Immature natural killer cell (primary cell): ENCODE measurements at regions not wholly inside any gene's neighbourhood (a gene's known extent, or its start where the extent isn't known, plus 50 kb on each side); places are given as distances from the start of the nearest gene placed in this dataset.
"Not testable (repeated sequence)": the region's sequence is repeated elsewhere in the genome, so short reads cannot be mapped to it uniquely, and the experiment has no call there.

Experiments
- DNase-seq, 3 donors: peaks; one replicate each; pipeline ENCODE4 v3.0.0; 2022; ENCODE audit warnings: mixed read lengths in 1 of 3
- H3K27ac Mint-ChIP-seq, 6 donors: one replicate each; pipeline ENCODE4 v1.8.0; 2020; ENCODE audit warnings: mixed read lengths in 6 of 6, mild to moderate bottlenecking in 5 of 6, inconsistent platforms in 4 of 6, moderate library complexity in 3 of 6
- H3K27me3 Mint-ChIP-seq, 3 donors: one replicate each; pipeline ENCODE4 v1.8.0; 2020 to 2021; ENCODE audit warnings: low read depth in 3 of 3, mild to moderate bottlenecking in 3 of 3, mixed read lengths in 3 of 3, moderate library complexity in 3 of 3, inconsistent platforms in 1 of 3
- H3K36me3 Mint-ChIP-seq, 3 donors: one replicate each; pipeline ENCODE4 v1.8.0; 2020; ENCODE audit warnings: mixed read lengths in 3 of 3, inconsistent platforms in 2 of 3, mild to moderate bottlenecking in 2 of 3
- H3K4me1 Mint-ChIP-seq, 2 donors: one replicate each; pipeline ENCODE4 v1.8.0; 2020; ENCODE audit warnings: inconsistent platforms in 2 of 2, mild to moderate bottlenecking in 2 of 2, mixed read lengths in 2 of 2, moderate library complexity in 1 of 2
- H3K4me3 Mint-ChIP-seq, 5 donors: one replicate each; pipeline ENCODE4 v1.8.0; 2020; ENCODE audit warnings: mild to moderate bottlenecking in 5 of 5, mixed read lengths in 5 of 5, inconsistent platforms in 3 of 5, moderate library complexity in 3 of 5
- H3K9me3 Mint-ChIP-seq, 6 donors: one replicate each; pipeline ENCODE4 v1.8.0; 2020; ENCODE audit warnings: mild to moderate bottlenecking in 6 of 6, mixed read lengths in 6 of 6, inconsistent platforms in 4 of 6, moderate library complexity in 3 of 6

GRCh38 chr4:138405466-138405891, 163.3 kb upstream of the SLC7A11 start:
- Mint-ChIP-seq H3K4me3 (no peak overlapping the region), H3K9me3 (peaks cover 0 to 8% (median 1%) of the 10 kb centered on the region in 6 donors), H3K27ac (no peak overlapping the region), H3K36me3 (no peaks in the 10 kb centered on the region), H3K27me3 (peaks cover 0 to 2% (median 0%) of the 10 kb centered on the region in 3 donors), H3K4me1 (no peaks in the 10 kb centered on the region)
- no peak for DNase-seq

DNA sequence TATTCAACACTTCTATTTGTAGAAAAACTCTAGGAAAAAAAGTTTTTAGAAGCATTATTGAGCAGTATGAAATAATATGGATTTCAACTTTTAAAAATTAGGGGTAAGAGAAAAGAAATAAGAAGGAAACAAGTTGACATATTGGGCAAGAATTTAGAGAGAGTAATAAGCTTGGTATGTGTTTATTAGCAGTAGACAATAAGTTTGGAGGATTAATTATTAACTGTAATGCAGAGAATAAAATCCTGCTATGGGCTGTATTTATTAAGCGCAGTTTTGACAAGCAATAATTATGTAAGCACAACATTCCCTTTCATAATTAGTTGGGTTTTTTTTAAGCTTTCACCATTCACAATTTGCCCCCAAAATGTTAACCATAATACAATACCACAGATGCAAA, 162.7 kb upstream of the SLC7A11 start:
- no peaks in the 10 kb centered on the region for H3K4me1 Mint-ChIP-seq
- H3K27ac Mint-ChIP-seq: no peak overlapping the region
- H3K27me3 Mint-ChIP-seq: no peaks in the 10 kb centered on the region
- no peaks in the 10 kb centered on the region for H3K36me3 Mint-ChIP-seq
- no peak for DNase-seq
- H3K9me3 Mint-ChIP-seq: peaks cover 0 to 10% (median 0%) of the 10 kb centered on the region in 6 donors
- H3K4me3 Mint-ChIP-seq: no peak overlapping the region

DNA sequence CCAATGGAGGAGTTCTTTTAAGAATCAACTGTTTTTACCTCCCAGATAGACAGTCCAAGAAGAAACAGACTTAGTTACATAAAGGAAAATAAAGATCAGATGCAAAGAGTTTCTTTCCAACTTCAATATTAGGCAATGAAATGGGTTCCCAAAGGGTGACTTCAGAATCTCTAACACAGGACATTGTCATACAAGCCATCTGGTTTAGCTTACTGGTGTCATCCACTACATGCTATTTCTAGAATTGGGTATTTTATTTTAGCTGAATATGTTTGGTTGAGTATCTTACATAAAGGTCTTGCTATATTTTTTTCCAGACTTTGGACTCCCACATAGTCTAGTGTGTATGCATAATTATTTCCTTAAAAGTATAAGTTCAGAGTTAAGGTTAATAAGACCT, 162.1 kb upstream of the SLC7A11 start:
- Mint-ChIP-seq H3K9me3 (peaks cover 0 to 11% (median 0%) of the 10 kb centered on the region in 6 donors), H3K27ac (no peak overlapping the region), H3K4me1 (no peaks in the 10 kb centered on the region), H3K36me3 (no peaks in the 10 kb centered on the region), H3K27me3 (no peaks in the 10 kb centered on the region), H3K4me3 (no peak overlapping the region)
- DNase-seq: no peak

DNA sequence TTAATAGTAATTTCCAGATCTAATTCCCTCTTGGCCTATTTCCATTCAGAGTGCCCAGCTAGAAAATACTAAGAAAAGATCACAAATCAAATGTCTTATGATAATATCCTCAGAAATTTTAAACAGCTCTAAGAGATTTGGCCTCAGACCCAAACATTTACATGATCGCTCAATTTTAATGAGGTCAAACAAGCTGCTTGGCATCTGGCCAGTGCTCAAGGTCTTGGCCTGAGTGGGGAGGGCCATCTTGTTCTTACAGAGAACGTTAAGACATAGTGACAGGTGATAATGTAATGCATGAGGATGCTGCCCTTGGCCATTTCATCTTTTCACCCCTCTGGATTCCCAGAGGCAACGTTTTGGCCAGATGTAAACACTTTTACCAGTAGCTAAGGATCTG, 159.2 kb upstream of the SLC7A11 start:
- no peaks in the 10 kb centered on the region for H3K4me1 Mint-ChIP-seq
- H3K4me3 Mint-ChIP-seq: no peak overlapping the region
- no peak for DNase-seq
- no peaks in the 10 kb centered on the region for H3K36me3 Mint-ChIP-seq
- H3K9me3 Mint-ChIP-seq: peaks cover 0 to 16% (median 1%) of the 10 kb centered on the region in 6 donors
- H3K27ac Mint-ChIP-seq: no peak overlapping the region
- H3K27me3 Mint-ChIP-seq: no peaks in the 10 kb centered on the region

DNA sequence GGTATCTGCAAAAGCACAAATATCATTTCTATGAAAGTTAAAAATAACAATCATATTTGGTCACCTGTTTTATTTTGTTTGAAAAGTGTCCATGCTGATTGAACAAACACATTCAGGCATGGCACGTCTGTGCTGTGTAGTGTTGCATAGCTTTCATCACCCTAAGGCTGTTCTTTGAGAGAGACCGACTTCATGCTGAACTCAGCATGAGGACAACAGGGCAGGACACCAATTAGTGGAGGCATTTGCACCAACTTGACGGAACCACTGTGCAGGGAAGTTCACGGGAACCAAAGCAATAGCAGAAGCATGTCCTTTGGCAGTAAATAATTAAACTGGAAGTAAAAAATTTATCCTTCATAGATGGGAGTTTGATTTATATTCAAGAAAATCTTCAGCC, 158.4 kb upstream of the SLC7A11 start:
- H3K27ac Mint-ChIP-seq: no peak overlapping the region
- no peak for DNase-seq
- peaks cover 0 to 16% (median 2%) of the 10 kb centered on the region in 6 donors for H3K9me3 Mint-ChIP-seq

GRCh38 chr4:138400066-138400465, 157.9 kb upstream of the SLC7A11 start:
- H3K4me1 Mint-ChIP-seq: no peaks in the 10 kb centered on the region
- H3K27me3 Mint-ChIP-seq: peaks cover 0 to 3% (median 2%) of the 10 kb centered on the region in 3 donors
- no peak for DNase-seq
- H3K9me3 Mint-ChIP-seq: peaks cover 0 to 21% (median 5%) of the 10 kb centered on the region in 6 donors
- no peak overlapping the region for H3K4me3 Mint-ChIP-seq
- H3K36me3 Mint-ChIP-seq: peaks cover 0 to 4% (median 0%) of the 10 kb centered on the region in 3 donors
- no peak overlapping the region for H3K27ac Mint-ChIP-seq

More for the DNA sequence above, 158.4 kb upstream of the SLC7A11 start:
- Mint-ChIP-seq H3K4me3 (no peak overlapping the region), H3K27me3 (peaks cover 0 to 1% (median 0%) of the 10 kb centered on the region in 3 donors), H3K36me3 (peaks cover 0 to 2% (median 0%) of the 10 kb centered on the region in 3 donors), H3K4me1 (no peaks in the 10 kb centered on the region)

DNA sequence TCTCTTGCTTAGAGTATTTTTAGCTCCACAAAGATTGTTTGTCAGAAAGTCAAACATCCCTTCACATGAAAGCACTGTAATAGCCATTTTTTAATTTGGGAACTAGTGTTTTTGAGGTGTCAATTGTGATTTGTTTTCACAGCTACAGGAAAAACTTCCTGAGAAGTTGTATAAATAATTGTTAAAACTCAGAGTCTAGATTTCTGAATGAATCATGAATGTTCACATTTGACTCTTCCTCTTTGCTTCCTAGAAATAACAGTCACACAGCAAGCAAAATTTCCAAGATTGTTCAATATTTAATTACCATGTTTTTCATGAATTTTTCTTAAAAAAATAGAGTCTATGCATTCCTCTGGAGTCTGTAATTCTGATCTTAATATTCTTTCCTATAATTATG, 156.9 kb upstream of the SLC7A11 start:
- Mint-ChIP-seq H3K27ac (no peak overlapping the region), H3K4me3 (no peak overlapping the region), H3K4me1 (no peaks in the 10 kb centered on the region), H3K27me3 (peaks cover 0 to 4% (median 2%) of the 10 kb centered on the region in 3 donors), H3K9me3 (peaks cover 0 to 23% (median 5%) of the 10 kb centered on the region in 6 donors), H3K36me3 (peaks cover 0 to 4% (median 0%) of the 10 kb centered on the region in 3 donors)
- no peak for DNase-seq

DNA sequence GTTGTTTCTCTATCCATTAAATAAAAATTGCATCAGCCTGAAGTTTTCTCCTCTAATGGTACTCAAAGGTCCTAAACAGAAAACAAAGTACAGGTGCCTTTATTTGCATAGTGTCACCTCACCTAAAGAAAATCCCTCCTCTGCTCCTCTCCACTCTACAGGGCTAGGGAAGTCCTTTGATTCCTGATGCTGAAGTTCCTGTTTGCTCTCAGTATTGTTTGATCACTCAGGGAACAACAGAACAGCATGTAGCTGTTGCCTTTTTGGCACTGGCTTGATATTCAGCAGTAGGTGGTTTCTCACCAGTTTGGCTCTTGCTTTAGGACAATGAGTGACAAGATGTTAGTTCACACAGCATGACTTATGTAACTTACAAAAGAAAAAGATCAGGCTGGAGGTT, 156.2 kb upstream of the SLC7A11 start:
- Mint-ChIP-seq H3K36me3 (peaks cover 0 to 4% (median 0%) of the 10 kb centered on the region in 3 donors), H3K27ac (no peak overlapping the region), H3K27me3 (peaks cover 0 to 5% (median 2%) of the 10 kb centered on the region in 3 donors), H3K4me3 (no peak overlapping the region), H3K9me3 (peaks cover 0 to 23% (median 5%) of the 10 kb centered on the region in 6 donors), H3K4me1 (no peaks in the 10 kb centered on the region)
- no peak for DNase-seq

DNA sequence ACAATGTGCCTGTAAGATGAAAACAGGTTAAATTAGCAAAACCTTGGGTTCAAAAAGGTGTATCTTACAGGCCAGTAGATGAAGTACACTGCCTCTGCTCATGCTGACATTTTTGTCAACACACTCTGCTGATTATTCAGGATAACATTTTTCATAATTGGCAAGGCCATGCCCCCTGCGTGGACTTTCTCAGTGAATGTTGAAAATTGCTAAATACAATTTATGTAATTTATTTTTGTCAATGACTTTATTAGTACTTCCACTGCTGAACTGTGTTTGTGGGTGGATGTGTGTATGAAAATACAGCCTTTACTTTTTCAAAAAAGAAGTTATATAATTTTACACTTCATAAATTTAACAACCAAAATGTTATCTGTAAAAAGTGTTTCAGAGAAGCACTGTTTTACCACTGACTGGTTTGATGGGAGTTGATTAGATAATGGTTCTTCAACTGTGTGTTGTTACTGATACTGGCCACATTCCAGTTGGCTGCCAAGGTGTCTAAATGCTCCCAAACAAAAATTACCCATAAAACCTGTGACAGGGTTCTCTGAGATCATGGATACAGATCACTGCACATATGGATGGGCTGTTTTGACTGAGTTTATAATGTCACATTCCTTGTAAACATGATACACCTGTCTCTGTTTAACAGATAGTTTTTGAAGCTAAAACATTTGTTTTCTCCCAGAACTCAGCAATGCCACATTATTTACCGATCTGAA, 151.9 kb upstream of the SLC7A11 start:
- Mint-ChIP-seq H3K36me3 (peaks cover 0 to 4% (median 3%) of the 10 kb centered on the region in 3 donors), H3K9me3 (peaks cover 2 to 30% (median 9%) of the 10 kb centered on the region in 6 donors), H3K27ac (no peak overlapping the region), H3K27me3 (peaks cover 0 to 5% (median 4%) of the 10 kb centered on the region in 3 donors), H3K4me1 (no peaks in the 10 kb centered on the region), H3K4me3 (no peak overlapping the region)
- DNase-seq: no peak

DNA sequence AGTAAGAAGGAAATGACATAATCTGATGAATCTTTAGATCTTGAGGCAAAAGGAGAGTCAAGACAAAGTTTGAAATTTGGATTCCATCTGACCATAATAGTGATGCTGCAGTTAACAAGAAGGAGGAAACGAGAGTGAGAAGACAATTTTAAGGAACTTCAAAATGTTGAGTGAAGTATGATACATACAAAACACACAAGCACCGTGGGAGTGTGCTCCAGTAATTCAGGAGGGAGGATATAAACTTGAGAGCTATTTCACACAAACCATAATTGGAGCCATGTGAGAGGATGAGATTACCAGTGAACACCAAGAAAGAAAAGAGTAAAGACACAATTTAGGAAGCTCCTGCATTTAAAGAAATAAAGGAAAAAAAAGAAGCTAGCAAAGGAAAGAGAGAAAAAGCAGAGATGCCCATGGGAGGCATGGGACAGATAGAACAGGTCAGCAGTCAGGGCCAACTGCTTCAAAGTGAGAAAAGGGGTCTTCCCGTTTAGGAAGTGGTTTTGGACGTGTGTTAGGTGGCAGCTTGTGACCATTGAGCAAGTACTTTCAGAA, 150.7 kb upstream of the SLC7A11 start:
- no peak overlapping the region for H3K27ac Mint-ChIP-seq
- DNase-seq: no peak
- no peak overlapping the region for H3K4me3 Mint-ChIP-seq
- H3K4me1 Mint-ChIP-seq: no peaks in the 10 kb centered on the region
- peaks cover 3 to 29% (median 9%) of the 10 kb centered on the region in 6 donors for H3K9me3 Mint-ChIP-seq
- H3K36me3 Mint-ChIP-seq: peaks cover 0 to 4% (median 3%) of the 10 kb centered on the region in 3 donors
- peaks cover 0 to 5% (median 4%) of the 10 kb centered on the region in 3 donors for H3K27me3 Mint-ChIP-seq

DNA sequence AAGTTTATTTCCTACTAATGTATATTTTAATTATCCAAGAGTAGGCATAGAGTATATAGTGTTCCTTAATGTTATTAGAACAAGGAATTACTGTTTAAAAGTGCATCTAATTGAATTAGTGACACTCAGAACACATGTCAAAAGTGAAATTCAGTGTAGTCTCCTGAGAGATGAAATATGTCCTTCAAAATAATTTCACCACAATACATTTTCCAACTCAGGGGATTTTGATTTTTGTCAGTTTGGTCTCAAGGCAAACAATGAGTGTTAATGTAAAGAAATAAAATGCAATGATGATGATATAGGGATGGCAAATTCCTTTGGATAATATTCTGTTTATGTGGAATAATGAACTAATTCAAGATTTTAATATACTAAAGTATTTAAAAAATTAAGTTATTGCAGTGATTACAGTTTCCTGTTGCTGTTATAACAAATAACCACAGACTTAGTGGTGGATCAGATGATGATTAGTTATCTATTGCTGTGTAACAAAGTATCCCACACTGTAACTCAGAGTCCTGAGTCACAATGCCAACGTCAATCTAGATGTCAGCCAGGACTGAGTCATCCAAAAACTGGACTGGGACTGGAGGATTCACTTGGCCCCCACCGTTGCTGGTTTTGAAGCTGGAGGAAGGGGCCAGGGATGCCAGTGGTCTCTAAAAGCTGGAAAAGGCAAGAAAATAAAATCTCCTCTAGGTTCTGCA, 148.0 kb upstream of the SLC7A11 start:
- Mint-ChIP-seq H3K27me3 (peaks cover 0 to 3% (median 2%) of the 10 kb centered on the region in 3 donors), H3K36me3 (peaks cover 0 to 3% (median 0%) of the 10 kb centered on the region in 3 donors), H3K4me3 (no peak overlapping the region), H3K9me3 (peaks cover 2 to 14% (median 7%) of the 10 kb centered on the region in 6 donors), H3K4me1 (no peaks in the 10 kb centered on the region), H3K27ac (no peak overlapping the region)
- DNase-seq: no peak

DNA sequence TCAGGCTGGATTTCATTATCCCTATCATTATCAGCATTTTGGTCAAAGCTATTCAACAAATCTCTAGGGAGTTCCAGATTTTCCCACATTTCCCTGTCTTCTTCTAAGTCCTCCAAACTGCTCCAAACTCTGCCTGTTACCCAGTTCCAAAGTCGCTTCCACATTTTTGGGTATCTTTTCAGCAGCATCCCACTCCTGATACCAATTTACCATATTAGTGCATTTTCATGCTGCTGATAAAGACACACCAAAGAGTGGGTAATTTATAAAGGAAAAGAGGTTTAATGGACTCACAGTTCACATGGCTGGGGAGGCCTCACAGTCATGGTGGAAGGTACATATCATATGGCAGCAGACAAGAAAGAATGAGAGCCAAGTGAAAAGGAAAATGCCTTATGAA, 132.8 kb upstream of the SLC7A11 start:
- DNase-seq: no peak
- Mint-ChIP-seq H3K36me3 (no peaks in the 10 kb centered on the region), H3K4me3 (no peak overlapping the region), H3K27ac (no peak overlapping the region), H3K27me3 (no peaks in the 10 kb centered on the region), H3K9me3 (peaks cover 3 to 51% (median 13%) of the 10 kb centered on the region in 6 donors), H3K4me1 (no peaks in the 10 kb centered on the region)

DNA sequence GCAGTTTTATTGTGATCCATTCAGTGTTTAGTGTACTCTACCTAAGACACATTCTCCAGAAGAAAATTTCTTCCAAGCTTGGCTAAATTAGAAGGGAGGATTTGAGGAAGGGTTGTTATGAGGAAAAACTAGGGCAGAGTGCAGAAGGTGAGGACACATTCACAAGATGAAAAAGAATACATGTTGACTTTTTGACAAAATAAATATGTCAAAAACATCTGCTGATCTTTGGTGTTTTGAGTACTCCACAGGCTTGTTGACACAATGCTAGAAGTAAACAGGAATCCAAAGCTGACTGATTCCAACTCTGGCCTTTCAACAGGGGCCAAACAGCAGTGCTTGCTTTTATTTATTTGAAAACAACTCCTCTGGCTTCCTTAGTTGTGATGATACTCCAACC, 125.8 kb upstream of the SLC7A11 start:
- H3K36me3 Mint-ChIP-seq: peaks cover 0 to 4% (median 0%) of the 10 kb centered on the region in 3 donors
- no peaks in the 10 kb centered on the region for H3K4me1 Mint-ChIP-seq
- H3K9me3 Mint-ChIP-seq: peaks cover 6 to 31% (median 14%) of the 10 kb centered on the region in 6 donors
- DNase-seq: no peak
- no peak overlapping the region for H3K27ac Mint-ChIP-seq
- peaks cover 0 to 2% (median 0%) of the 10 kb centered on the region in 3 donors for H3K27me3 Mint-ChIP-seq
- no peak overlapping the region for H3K4me3 Mint-ChIP-seq

- not testable (repeated sequence) for H3K4me3 Mint-ChIP-seq, DNase-seq, H3K4me1 Mint-ChIP-seq, H3K36me3 Mint-ChIP-seq, H3K27ac Mint-ChIP-seq, H3K27me3 Mint-ChIP-seq
- H3K9me3 Mint-ChIP-seq: peaks cover 8 to 35% (median 13%) of the 10 kb centered on the region in 6 donors
Observed at GRCh38 chr4:138352446-138352845, 110.3 kb upstream of the SLC7A11 start.
